HUDEP-2 (cell line): ENCODE measurements at regions not wholly inside any gene's neighbourhood (a gene's known extent, or its start where the extent isn't known, plus 50 kb on each side); places are given as distances from the start of the nearest gene placed in this dataset.

Experiments
- DNase-seq, 76 experiments: peaks; one replicate each; lab custom pipeline; 2025; ENCODE audit not compliant: unreplicated experiment in 76 of 76; lab: John Stamatoyannopoulos, UW

DNA sequence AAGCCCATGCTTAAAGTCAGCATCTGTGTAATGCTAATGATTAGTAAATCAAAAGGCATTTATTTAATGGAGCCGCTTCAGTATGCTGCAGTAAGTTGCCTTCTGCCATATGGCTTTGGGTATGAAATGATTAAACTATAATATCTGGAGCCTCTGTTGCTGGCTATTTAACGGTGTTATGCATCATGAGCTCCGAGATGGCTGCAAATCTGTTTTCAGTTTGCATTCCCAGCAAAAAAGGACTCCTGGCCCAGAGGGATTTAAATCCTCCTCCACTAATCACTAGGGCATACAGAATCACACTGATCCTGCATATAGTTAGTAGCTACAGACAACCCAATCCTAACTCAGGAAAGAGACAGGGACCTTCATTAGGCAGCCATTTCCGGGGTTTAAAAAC, 171.5 kb upstream of the EEA1 start:
- DNase-seq: no peak

DNA sequence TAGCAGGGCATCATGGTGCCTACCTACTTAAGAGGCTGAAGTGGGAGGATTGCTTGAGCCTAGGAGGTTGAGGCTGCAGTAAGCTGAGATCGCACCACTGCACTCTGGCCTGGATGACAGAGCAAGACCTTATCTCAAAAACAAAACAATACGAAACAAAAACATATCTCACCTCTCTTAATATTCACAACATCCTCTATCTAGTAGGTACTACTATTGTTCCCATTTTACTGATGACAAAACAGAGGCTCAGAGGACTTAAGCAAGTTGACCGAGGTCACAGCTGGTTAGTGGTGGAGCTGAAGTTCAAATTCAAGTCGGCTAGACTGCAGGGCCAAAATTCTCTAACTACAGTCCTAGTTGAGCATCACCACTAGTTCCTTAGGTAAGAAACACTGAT, 172.3 kb upstream of the EEA1 start:
- no peak for DNase-seq

GRCh38 chr12:93102312-93102711, 173.2 kb upstream of the EEA1 start:
- DNase-seq: no peak

DNA sequence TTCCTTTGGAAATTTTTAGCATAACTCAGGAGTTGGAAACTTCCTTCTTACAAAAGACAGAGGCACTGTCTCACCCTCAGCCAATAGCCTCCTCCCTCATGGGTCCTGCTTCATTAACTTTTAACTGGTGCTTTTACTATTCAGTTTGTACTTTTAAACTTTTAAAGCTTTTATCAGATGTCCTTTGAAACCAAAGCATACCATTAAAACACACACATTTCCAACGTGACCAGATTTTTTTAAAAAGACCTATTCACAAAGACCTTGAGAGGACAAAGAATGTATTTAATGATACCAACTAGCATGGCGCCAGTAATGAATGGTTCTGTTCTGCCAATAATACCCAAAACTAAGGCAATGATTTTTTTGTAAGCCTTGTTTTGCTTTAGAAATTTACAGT, 173.6 kb upstream of the EEA1 start:
- DNase-seq: no peak

DNA sequence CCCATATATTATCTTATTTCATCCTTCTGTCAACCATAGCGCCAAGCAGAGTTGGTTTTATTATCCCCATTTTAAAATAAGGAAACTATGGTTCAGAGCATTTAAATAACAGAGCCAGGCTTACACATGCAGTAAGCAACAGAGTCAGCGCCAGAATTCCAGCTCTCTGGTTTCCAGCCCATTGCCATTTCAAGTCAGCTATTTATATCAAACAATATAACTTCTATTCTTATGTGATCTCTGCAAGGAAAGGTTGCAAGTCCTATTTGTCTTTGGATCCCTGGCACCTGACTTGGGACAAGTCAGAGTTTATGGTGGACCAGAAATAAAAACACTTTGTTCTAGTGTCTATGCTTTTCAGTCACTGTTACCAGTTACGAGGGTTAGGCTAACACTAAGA, 174.1 kb upstream of the EEA1 start:
- no peak for DNase-seq

GRCh38 chr12:93104535-93104934, 175.4 kb upstream of the EEA1 start:
- DNase-seq: no peak

DNA sequence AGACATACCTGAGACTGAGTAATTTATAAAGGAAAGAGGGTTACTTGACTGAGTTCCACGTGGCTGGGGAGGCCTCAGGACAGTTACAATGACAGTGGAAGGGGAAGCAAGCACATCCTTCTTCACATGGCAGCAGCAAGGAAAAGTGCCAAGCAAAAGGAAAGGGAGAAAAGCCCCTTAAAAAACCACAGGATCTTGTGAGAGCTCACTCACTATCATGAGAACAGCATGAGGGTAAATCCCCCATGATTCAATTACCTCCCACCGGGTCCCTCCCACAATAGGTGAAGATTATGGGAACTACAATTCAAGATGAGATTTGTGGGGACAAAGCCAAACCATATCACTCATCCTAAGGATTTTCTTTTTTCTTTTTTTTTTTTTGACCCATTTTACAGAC, 177.8 kb upstream of the EEA1 start:
- DNase-seq: no peak

GRCh38 chr12:93107514-93108312, 178.6 kb upstream of the EEA1 start:
- no peak for DNase-seq

DNA sequence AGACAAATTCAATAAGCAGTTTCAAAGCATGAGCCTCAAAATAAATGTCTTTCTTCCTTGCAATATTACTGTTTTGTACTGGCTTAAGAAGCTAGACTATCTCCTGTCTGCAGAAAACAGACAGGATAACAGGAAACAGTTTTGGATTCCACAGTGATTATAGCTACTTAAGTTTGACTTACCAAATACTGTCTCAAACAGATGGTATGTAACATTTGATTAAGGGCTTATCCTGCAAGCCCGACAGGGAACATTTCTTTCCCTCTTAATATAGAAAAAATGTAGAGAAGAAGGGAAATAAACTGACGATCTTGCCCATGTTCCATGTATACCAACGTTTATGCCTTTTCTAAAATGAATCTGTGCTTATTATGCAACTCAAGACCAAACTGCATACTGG, 179.9 kb upstream of the EEA1 start:
- DNase-seq: no peak

- no peak for DNase-seq
These were observed 180.6 kb upstream of the EEA1 start for GRCh38 chr12:93109551-93110203.

GRCh38 chr12:93111773-93112172, 182.7 kb upstream of the EEA1 start:
- DNase-seq: no peak

DNA sequence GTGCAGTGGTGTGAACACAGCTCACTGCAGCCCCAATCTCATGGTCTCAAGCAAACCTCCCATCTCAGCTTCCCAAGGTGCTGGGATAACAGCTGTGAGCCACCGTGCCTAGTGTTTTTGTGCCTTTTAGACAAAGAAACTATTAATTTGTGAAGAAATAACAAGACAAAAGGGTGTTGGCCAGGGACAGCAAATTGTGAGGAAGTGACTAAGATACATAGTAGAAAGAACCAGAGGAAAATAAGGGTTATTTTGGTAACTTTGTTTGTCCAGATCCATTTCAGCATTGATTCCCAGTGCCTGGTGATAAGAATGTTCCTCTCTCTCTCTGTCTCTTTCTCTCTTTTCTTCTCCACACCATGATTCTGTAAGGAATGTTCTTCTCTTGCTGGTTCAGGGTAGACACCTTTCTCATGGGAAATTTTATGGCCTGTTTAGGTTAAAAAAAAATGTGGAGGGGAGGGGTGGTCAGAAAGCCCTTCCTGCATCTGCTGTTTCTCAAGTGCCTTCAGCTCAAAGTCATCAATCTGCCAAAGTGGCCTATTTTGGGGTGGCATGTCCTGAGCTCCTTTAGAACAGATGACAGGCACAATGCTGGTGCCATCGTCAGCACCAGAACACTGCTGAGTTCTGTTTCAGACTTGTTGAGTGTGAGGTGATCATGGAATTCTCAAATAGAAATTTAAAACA, 184.4 kb upstream of the EEA1 start:
- DNase-seq: no peak

GRCh38 chr12:93115198-93115601, 186.1 kb upstream of the EEA1 start:
- DNase-seq: peak in 18 of 76 experiments; percentile 2 to 30 (median 12)

DNA sequence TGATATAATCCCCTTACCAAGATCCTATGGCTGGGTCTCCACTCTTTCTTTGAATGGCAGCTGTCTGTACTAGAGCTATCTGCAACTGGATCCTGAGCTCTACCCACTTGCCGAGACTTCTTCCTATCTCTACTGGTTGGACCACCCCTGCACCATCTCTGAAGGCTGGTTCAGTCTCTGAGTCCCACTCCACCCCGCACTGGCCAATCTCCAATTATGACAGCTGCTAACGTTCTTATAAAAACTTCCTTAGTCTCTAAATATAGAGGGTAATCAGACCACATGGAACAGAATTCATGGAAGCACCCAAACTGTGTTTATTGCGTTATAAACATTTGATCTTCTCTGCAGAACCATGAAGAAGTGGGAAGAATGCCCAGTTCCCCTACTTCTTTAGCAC, 186.6 kb upstream of the EEA1 start:
- no peak for DNase-seq

- no peak for DNase-seq
These were observed 187.5 kb upstream of the EEA1 start for GRCh38 chr12:93116632-93117031.

DNA sequence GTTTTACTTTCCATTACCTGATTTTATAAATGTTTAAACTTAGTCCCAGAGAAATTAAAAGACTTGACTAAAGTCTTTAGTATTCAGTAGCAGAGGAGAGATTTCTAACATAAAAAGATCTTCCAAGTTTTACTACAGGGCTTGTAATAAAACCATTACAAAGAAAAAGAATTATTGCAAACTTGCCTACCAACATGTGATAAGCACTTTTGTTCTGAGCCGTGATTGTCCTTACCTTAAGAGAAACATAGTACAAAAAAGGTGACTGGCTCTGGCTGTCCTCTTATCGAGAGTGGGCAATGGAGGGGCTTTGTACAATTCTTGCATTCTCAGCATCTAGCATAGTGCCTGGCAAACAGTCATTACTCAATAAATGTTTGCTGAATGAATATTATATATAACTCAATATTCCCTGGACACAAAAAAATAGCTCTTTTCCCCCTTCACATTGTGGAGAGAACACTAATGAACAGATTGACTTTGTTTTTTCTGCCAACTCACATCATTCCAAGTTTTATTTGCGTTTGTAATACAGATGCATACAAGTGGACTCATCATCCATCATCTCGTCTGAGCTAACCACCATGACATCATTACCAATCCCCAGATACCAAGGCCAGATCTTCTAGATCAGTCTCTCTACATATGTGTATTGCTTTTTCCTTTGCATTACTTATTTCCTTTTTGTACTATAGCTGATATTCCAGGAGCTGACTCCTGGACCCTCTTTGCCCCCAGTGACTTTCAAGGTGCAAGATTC, 192.8 kb upstream of the EEA1 start:
- DNase-seq: no peak

- no peak for DNase-seq
These were observed 193.5 kb upstream of the EEA1 start for GRCh38 chr12:93122569-93123091.

DNA sequence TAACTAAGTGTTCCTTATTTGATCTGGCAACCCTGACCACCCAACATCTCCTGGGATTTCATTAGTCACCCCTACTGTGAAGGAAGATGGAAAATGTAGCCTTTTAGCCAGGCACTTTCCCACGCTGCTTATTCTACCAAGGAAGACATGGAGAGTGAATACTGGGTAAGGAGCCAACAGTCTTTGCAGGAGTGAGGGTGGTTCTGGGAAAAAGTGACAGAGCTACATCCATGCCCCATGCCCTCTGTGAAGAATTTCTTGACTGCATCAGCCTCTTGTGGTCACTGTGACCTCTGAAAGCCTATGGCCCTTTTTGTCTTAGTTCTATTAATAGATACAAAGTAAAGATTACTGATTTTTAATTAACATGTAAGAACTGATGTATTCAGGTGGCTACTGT, 196.0 kb upstream of the EEA1 start:
- no peak for DNase-seq

DNA sequence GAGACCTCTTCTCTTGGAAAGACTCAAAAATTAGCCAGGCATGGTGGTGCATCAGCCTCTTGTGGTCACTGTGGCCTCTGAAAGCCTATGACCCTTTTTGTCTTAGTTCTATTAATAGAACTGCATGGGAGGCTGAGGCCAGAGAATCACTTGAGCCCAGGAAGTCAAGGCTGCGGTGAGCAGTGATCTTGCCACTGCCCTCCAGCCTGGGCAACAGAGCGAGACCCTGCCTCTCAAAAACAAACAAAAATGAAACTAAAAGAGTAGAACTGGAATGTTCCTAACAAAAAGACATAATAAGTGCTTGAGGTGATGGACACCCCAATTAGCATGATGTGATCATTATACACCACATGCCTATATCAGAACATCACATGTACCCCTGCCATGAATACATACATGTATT, 197.0 kb upstream of the EEA1 start:
- no peak for DNase-seq

- no peak for DNase-seq
These were observed 198.0 kb upstream of the EEA1 start for GRCh38 chr12:93127107-93127560.
